ENCODE measurements at regions not wholly inside any gene's neighbourhood (a gene's known extent, or its start where the extent isn't known, plus 50 kb on each side); places are given as distances from the start of the nearest gene placed in this dataset.

DNA sequence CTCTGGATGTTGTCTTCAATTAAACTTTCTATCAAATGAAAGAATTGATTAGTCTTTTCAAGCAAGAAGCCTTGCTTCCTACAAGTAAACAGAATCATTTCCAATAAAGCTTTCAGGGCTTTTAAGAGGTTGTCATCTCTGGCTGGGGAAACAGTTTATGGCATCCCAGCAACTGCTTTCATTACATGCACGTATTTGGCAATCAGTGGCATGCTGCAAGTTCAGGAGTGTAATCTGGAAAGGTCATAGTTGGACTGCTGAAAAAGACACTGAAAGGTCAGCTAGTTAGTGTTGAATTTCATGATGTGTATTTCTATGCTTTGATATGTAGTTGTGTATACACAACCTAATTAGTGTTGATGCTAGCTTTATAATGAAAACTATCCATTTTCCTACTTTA lies 332.9 kb downstream of the DSC3 start:
- no peaks in the 10 kb centered on the region for H3K27me3 Mint-ChIP-seq (ENCODE audit: insufficient read depth)
- TF ChIP-seq, protein P1, sequence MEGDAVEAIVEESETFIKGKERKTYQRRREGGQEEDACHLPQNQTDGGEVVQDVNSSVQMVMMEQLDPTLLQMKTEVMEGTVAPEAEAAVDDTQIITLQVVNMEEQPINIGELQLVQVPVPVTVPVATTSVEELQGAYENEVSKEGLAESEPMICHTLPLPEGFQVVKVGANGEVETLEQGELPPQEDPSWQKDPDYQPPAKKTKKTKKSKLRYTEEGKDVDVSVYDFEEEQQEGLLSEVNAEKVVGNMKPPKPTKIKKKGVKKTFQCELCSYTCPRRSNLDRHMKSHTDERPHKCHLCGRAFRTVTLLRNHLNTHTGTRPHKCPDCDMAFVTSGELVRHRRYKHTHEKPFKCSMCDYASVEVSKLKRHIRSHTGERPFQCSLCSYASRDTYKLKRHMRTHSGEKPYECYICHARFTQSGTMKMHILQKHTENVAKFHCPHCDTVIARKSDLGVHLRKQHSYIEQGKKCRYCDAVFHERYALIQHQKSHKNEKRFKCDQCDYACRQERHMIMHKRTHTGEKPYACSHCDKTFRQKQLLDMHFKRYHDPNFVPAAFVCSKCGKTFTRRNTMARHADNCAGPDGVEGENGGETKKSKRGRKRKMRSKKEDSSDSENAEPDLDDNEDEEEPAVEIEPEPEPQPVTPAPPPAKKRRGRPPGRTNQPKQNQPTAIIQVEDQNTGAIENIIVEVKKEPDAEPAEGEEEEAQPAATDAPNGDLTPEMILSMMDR (IDR thresholded peaks at IDR 0.05) = no peak
- H3K4me1 Mint-ChIP-seq (ENCODE audit: low read depth) = no peaks in the 10 kb centered on the region
- DNase-seq = no peak
- no peak overlapping the region for H3K4me3 Mint-ChIP-seq
- no peaks in the 10 kb centered on the region for H3K36me3 Mint-ChIP-seq (ENCODE audit: low read depth)
- peaks cover 33% of the 10 kb centered on the region for H3K9me3 Mint-ChIP-seq
- no peak overlapping the region for H3K27ac Mint-ChIP-seq

DNA sequence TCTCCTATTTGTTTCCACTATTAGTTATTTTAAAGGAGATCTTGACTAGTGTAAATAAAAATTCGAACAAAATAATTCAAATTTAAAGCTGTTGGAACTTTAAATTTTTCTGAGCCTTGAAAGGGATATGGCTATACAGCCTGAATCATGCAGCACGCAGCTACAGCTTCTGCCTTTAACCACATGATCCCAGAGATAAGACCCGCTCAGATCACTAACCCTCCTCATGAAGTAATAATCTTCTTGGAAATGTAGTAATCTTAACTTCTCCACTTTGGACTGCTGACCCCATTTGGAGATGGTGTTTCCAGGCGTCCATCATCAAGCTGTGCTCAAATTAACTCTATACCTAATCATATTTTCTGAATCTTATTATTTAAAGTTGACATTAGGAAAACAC lies 336.6 kb downstream of the DSC3 start:
- Mint-ChIP-seq H3K27me3 (ENCODE audit: insufficient read depth) (no peaks in the 10 kb centered on the region), H3K27ac (no peak overlapping the region), H3K9me3 (peaks cover 39% of the 10 kb centered on the region), H3K4me1 (ENCODE audit: low read depth) (no peaks in the 10 kb centered on the region), H3K36me3 (ENCODE audit: low read depth) (no peaks in the 10 kb centered on the region), H3K4me3 (no peak overlapping the region)
- DNase-seq = no peak
- TF ChIP-seq, protein P1 (IDR thresholded peaks at IDR 0.05) = no peak

DNA sequence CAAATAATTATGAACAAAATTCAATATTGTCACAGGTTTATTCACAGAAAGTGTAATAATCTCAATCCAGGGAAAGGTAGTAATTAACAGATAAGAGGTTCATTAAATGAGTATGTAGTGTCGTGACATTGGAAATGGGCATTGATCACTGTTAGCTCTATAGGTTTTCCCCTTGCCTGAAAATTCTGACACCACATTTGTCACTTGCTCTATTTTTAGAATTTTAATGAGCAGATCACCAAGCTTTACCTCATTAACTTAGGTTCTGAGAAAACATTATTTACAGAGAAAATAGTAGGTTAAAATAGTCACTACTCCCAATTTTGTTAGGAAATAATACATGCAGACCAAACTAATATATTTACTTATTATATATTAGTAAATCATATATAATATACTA lies 344.0 kb downstream of the DSC3 start:
- Mint-ChIP-seq H3K27me3 (ENCODE audit: insufficient read depth) (no peaks in the 10 kb centered on the region), H3K4me3 (no peak overlapping the region), H3K27ac (no peak overlapping the region), H3K9me3 (peaks cover 47% of the 10 kb centered on the region), H3K4me1 (ENCODE audit: low read depth) (no peaks in the 10 kb centered on the region), H3K36me3 (ENCODE audit: low read depth) (no peaks in the 10 kb centered on the region)
- TF ChIP-seq, protein P1 (IDR thresholded peaks at IDR 0.05) = no peak
- no peak for DNase-seq

DNA sequence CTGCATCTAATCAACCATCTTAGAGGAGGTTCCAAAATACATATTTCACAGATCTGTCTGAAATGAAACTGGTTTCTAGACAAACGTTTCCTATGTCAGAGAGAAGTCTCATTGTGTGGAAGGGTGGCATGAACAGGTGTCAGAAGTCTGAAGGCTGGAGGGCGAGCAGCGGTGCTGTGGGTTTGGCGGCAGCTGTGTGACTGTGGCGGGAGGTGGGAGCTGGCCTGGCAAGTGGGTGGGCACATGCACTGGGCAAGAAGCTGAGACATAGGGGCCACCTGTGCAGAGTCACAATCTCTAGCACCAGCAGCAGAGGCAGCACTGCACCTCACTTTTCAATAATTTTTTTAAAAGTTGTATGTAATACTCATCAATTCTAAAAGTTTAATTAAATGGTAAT lies 346.3 kb downstream of the DSC3 start:
- TF ChIP-seq, protein P1 (IDR thresholded peaks at IDR 0.05) = no peak
- Mint-ChIP-seq H3K36me3 (ENCODE audit: low read depth) (no peaks in the 10 kb centered on the region), H3K9me3 (peaks cover 35% of the 10 kb centered on the region), H3K27ac (no peak overlapping the region), H3K4me1 (ENCODE audit: low read depth) (no peaks in the 10 kb centered on the region), H3K4me3 (no peak overlapping the region), H3K27me3 (ENCODE audit: insufficient read depth) (no peaks in the 10 kb centered on the region)
- DNase-seq = no peak

DNA sequence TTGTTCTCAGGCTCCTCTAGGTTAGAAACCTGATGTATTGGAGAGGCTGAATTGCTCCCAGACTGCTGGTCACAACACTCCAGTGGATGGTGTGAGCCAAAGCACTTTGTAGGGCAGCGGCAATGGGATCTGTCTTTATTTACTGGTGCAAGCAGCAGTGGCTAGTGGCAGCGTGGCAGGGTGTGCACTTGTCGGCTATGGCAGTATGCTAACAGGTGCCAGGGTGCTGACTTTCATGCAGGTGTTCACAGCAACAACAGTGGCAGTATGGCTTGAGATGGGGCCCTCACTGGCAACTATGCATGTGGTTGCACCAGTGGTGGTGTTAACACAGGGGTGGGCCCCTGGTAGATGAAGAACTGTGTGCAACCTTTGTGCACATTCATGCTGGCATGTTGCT lies 347.8 kb downstream of the DSC3 start:
- Mint-ChIP-seq H3K4me1 (ENCODE audit: low read depth) (no peaks in the 10 kb centered on the region), H3K36me3 (ENCODE audit: low read depth) (no peaks in the 10 kb centered on the region), H3K4me3 (no peak overlapping the region), H3K27ac (no peak overlapping the region), H3K9me3 (peaks cover 36% of the 10 kb centered on the region), H3K27me3 (ENCODE audit: insufficient read depth) (no peaks in the 10 kb centered on the region)
- TF ChIP-seq, protein P1 (IDR thresholded peaks at IDR 0.05) = no peak
- no peak for DNase-seq

DNA sequence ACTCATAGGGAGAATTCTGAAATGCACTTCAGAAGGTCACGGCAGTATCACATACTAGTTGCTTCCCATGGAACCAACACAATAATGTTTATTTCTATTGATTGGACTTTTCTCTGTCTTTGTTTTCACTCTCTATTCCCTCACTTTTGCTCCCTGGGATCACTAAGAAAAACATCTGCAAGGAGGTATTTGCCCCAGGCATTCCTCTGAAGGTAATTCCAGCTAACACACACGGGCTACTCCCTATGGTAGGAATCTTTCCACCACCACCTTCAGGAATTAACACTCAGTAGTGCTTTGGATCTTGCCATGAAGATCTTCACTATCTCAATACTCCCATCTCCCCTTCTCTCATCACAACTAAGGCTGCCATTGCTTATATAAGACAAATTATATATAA lies 353.3 kb downstream of the DSC3 start:
- no peak for DNase-seq
- Mint-ChIP-seq H3K36me3 (ENCODE audit: low read depth) (no peaks in the 10 kb centered on the region), H3K27me3 (ENCODE audit: insufficient read depth) (peaks cover 2% of the 10 kb centered on the region), H3K27ac (no peak overlapping the region), H3K9me3 (peaks cover 55% of the 10 kb centered on the region), H3K4me3 (no peak overlapping the region), H3K4me1 (ENCODE audit: low read depth) (no peaks in the 10 kb centered on the region)
- TF ChIP-seq, protein P1 (IDR thresholded peaks at IDR 0.05) = no peak

Measured in HFFc6 (cell line).